Naive B cell (primary cell): ENCODE measurements at regions not wholly inside any gene's neighbourhood (a gene's known extent, or its start where the extent isn't known, plus 50 kb on each side); places are given as distances from the start of the nearest gene placed in this dataset.

ENCODE experiments used
- ATAC-seq, 2 donors: fragments of 150-1000 bp; cut with Tn5 transposase; 2 replicates each; pipeline ENCODE4 v1.10.0; 2021; ENCODE audit warnings: low read depth in 2 of 2, mild to moderate bottlenecking in 2 of 2, moderate library complexity in 2 of 2
- DNase-seq: peaks from one replicate; pipeline ENCODE4 v3.0.0; 2022
- H3K27ac Mint-ChIP-seq, 6 donors: one replicate each; pipeline ENCODE4 v1.8.0; 2020 to 2022; ENCODE audit warnings: mild to moderate bottlenecking in 6 of 6, mixed read lengths in 6 of 6, moderate library complexity in 5 of 6, inconsistent platforms in 2 of 6
- H3K27me3 Mint-ChIP-seq, 3 donors: one replicate each; pipeline ENCODE4 v1.8.0; 2021 to 2022; ENCODE audit warnings: mixed read lengths in 3 of 3, mild to moderate bottlenecking in 1 of 3
- H3K36me3 Mint-ChIP-seq, 2 donors: one replicate each; pipeline ENCODE4 v1.8.0; 2020 to 2022; ENCODE audit warnings: mixed read lengths in 2 of 2, inconsistent platforms in 1 of 2, mild to moderate bottlenecking in 1 of 2
- H3K4me1 Mint-ChIP-seq, 3 donors: one replicate each; pipeline ENCODE4 v1.8.0; 2020 to 2022; ENCODE audit warnings: mixed read lengths in 3 of 3, inconsistent platforms in 1 of 3, mild to moderate bottlenecking in 1 of 3, moderate library complexity in 1 of 3
- H3K4me3 Mint-ChIP-seq, 8 donors: one replicate each; pipeline ENCODE4 v1.8.0; 2020 to 2022; ENCODE audit warnings: mild to moderate bottlenecking in 8 of 8, mixed read lengths in 8 of 8, moderate library complexity in 8 of 8, inconsistent platforms in 2 of 8
- H3K9me3 Mint-ChIP-seq, 7 donors: one replicate each; pipeline ENCODE4 v1.8.0; 2020 to 2022; ENCODE audit warnings: mixed read lengths in 7 of 7, mild to moderate bottlenecking in 5 of 7, inconsistent platforms in 2 of 7, moderate library complexity in 1 of 7

- H3K27me3 Mint-ChIP-seq, result no peaks in the 10 kb centered on the region
- no peak overlapping the region for H3K4me3 Mint-ChIP-seq
- peak overlapping the region in 2 of 6 donors; percentile 33 to 40 for H3K27ac Mint-ChIP-seq
- no peaks in the 10 kb centered on the region for H3K4me1 Mint-ChIP-seq
- no peaks in the 10 kb centered on the region for H3K36me3 Mint-ChIP-seq
- ATAC-seq, result no peak
- DNase-seq, result no peak
- H3K9me3 Mint-ChIP-seq, result peaks cover 0 to 1% (median 0%) of the 10 kb centered on the region in 7 donors
Measured at GRCh38 chr16:11460820-11461594, 115.7 kb downstream of the RMI2 start.

GRCh38 chr16:11461595-11461990 is 116.3 kb downstream of the RMI2 start:
- no peaks in the 10 kb centered on the region for H3K4me1 Mint-ChIP-seq
- H3K9me3 Mint-ChIP-seq, result no peaks in the 10 kb centered on the region
- H3K4me3 Mint-ChIP-seq, result no peak overlapping the region
- DNase-seq (no peak), ATAC-seq (no peak)
- no peaks in the 10 kb centered on the region for H3K27me3 Mint-ChIP-seq
- no peaks in the 10 kb centered on the region for H3K36me3 Mint-ChIP-seq
- H3K27ac Mint-ChIP-seq, result peak overlapping the region in 1 of 6 donors; percentile 40

- H3K36me3 Mint-ChIP-seq, result no peaks in the 10 kb centered on the region
- no peak overlapping the region for H3K4me3 Mint-ChIP-seq
- H3K27ac Mint-ChIP-seq, result no peak overlapping the region
- no peaks in the 10 kb centered on the region for H3K4me1 Mint-ChIP-seq
- no peak for DNase-seq
- no peak for ATAC-seq
- H3K27me3 Mint-ChIP-seq, result no peaks in the 10 kb centered on the region
- H3K9me3 Mint-ChIP-seq, result no peaks in the 10 kb centered on the region
Measured at GRCh38 chr16:11462036-11462435, 116.8 kb downstream of the RMI2 start.

DNA sequence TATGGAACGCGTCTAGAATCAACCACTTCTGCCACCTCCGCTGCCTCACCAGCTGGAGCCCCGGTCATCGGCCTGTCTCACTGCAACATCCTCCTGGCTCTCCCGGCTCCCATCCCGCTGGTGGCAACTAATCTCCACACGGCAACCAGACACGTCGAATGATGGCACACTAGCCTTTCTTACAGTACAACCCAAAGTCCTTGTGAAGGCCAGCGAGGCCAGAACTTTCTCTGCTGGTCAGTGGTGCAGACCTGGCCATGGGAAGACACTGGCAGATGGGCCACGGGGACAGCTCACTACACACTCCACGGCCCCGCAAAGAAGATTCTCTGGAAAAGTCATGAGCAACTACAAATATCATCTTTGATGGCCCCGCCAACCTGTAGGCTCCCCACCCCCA is 117.6 kb downstream of the RMI2 start:
- no peaks in the 10 kb centered on the region for H3K36me3 Mint-ChIP-seq
- H3K4me3 Mint-ChIP-seq, result no peak overlapping the region

DNA sequence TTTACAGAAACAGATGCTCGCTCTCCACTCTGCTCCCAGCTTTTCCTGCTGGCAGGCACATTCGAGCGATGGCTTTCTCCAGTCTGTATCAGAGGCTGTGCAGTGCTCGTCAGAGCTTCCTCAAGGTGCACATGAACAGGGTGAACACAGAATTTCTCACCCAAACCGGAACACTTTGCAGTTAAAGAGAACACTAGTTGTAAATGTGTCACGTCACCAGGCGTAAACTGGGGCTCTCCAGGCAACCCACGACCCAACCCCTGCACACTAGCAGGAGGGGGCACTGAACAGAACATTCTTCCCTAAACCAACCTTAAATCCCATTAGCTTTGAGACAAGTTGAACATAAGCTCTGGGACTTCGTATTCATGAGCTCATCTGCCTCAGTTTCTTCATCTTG is 119.0 kb downstream of the RMI2 start:
- no peaks in the 10 kb centered on the region for H3K4me1 Mint-ChIP-seq
- ATAC-seq, result no peak
- H3K27ac Mint-ChIP-seq, result no peak overlapping the region
- no peak for DNase-seq
- H3K36me3 Mint-ChIP-seq, result no peaks in the 10 kb centered on the region
- H3K9me3 Mint-ChIP-seq, result no peaks in the 10 kb centered on the region
- no peaks in the 10 kb centered on the region for H3K27me3 Mint-ChIP-seq
- H3K4me3 Mint-ChIP-seq, result no peak overlapping the region

More for the DNA sequence above, 117.6 kb downstream of the RMI2 start:
- H3K4me1 Mint-ChIP-seq, result no peaks in the 10 kb centered on the region
- no peak for ATAC-seq
- no peaks in the 10 kb centered on the region for H3K27me3 Mint-ChIP-seq
- no peaks in the 10 kb centered on the region for H3K9me3 Mint-ChIP-seq
- DNase-seq, result no peak
- peak overlapping the region in 2 of 6 donors; percentile 17 to 32 for H3K27ac Mint-ChIP-seq

GRCh38 chr16:11465675-11466074 is 120.4 kb downstream of the RMI2 start:
- Mint-ChIP-seq H3K9me3 (no peaks in the 10 kb centered on the region), H3K4me1 (no peaks in the 10 kb centered on the region), H3K36me3 (no peaks in the 10 kb centered on the region), H3K27ac (peak overlapping the region in 1 of 6 donors; percentile 65), H3K27me3 (no peaks in the 10 kb centered on the region), H3K4me3 (no peak overlapping the region)
- DNase-seq (no peak), ATAC-seq (no peak)

GRCh38 chr16:11470676-11471415 is 115.9 kb downstream of the LITAF start:
- no peak for DNase-seq
- Mint-ChIP-seq H3K36me3 (no peaks in the 10 kb centered on the region), H3K27ac (no peak overlapping the region), H3K9me3 (peaks cover 0 to 2% (median 0%) of the 10 kb centered on the region in 7 donors), H3K27me3 (no peaks in the 10 kb centered on the region), H3K4me1 (no peaks in the 10 kb centered on the region), H3K4me3 (no peak overlapping the region)
- no peak for ATAC-seq

- no peaks in the 10 kb centered on the region for H3K4me1 Mint-ChIP-seq
- H3K27me3 Mint-ChIP-seq, result no peaks in the 10 kb centered on the region
- ATAC-seq, result no peak
- H3K36me3 Mint-ChIP-seq, result no peaks in the 10 kb centered on the region
- H3K4me3 Mint-ChIP-seq, result no peak overlapping the region
- peaks cover 0 to 3% (median 0%) of the 10 kb centered on the region in 7 donors for H3K9me3 Mint-ChIP-seq
- H3K27ac Mint-ChIP-seq, result no peak overlapping the region
- no peak for DNase-seq
Measured at GRCh38 chr16:11471548-11471947, 115.2 kb downstream of the LITAF start.

DNA sequence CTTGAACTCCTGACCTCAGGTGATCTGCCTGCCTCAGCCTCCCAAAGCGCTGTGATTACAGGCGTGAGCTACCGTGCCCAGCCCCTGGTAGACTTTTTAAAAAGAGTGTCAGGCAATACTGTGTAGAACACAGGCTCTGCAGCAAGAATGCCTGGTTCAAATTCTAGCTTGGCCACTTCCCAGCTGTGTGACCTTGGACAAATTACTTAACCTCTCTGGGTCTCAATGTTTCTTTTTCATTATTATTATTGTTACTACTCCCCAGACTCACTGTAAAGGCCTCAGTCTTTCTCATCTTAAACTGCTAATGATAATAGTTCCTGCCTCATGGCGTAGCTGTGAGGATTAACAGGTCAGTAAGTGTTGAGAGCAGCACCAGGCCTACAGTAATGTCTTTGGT is 114.3 kb downstream of the LITAF start:
- no peaks in the 10 kb centered on the region for H3K36me3 Mint-ChIP-seq
- ATAC-seq, result no peak

GRCh38 chr16:11472851-11473250 is 113.9 kb downstream of the LITAF start:
- no peak overlapping the region for H3K27ac Mint-ChIP-seq
- no peak overlapping the region for H3K4me3 Mint-ChIP-seq
- ATAC-seq (no peak), DNase-seq (no peak)
- no peaks in the 10 kb centered on the region for H3K4me1 Mint-ChIP-seq
- no peaks in the 10 kb centered on the region for H3K36me3 Mint-ChIP-seq
- H3K9me3 Mint-ChIP-seq, result peaks cover 0 to 3% (median 0%) of the 10 kb centered on the region in 7 donors
- no peaks in the 10 kb centered on the region for H3K27me3 Mint-ChIP-seq

More for the DNA sequence above, 114.3 kb downstream of the LITAF start:
- H3K9me3 Mint-ChIP-seq, result peaks cover 0 to 3% (median 0%) of the 10 kb centered on the region in 7 donors
- no peak overlapping the region for H3K4me3 Mint-ChIP-seq
- no peak overlapping the region for H3K27ac Mint-ChIP-seq
- no peaks in the 10 kb centered on the region for H3K4me1 Mint-ChIP-seq
- no peaks in the 10 kb centered on the region for H3K27me3 Mint-ChIP-seq
- DNase-seq, result no peak

- no peaks in the 10 kb centered on the region for H3K36me3 Mint-ChIP-seq
- no peaks in the 10 kb centered on the region for H3K4me1 Mint-ChIP-seq
- no peak overlapping the region for H3K4me3 Mint-ChIP-seq
- DNase-seq (no peak), ATAC-seq (no peak)
- no peak overlapping the region for H3K27ac Mint-ChIP-seq
- no peaks in the 10 kb centered on the region for H3K27me3 Mint-ChIP-seq
- H3K9me3 Mint-ChIP-seq, result peaks cover 0 to 3% (median 0%) of the 10 kb centered on the region in 7 donors
Measured at GRCh38 chr16:11473728-11474127, 113.0 kb downstream of the LITAF start.

DNA sequence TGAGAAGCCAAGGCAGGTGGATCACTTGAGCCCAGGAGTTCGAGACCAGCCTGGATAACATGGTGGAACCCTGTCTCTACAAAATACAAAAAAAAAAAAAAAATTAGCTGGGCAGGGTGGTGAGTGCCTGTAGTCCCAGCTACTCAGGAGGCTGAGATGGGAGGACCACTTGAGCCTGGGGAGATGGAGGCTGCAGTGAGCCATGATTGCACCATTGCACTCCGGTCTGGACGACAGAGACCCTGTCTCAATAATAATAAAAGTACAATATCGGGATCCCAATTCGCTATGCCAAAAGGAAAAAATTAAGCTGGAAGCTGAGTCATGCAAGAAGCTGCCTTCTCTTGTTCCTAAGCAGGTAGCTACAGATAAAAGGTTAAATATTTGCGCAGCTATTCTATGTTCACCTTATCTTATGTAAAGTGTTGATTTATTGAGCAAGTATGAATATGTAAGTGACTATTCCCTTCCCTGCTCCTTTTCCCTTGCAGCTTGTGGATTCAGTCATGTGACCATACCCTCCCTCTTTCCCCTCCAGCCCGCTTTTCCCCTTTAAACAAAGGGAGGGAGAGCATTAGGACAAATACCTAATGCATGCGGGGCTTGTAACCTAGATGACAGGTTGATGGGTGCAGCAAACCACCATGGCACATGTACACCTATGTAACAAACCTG is 112.0 kb downstream of the LITAF start:
- no peak overlapping the region for H3K4me3 Mint-ChIP-seq
- peaks cover 0 to 2% of the 10 kb centered on the region in 2 donors for H3K36me3 Mint-ChIP-seq
- peaks cover 0 to 5% (median 0%) of the 10 kb centered on the region in 7 donors for H3K9me3 Mint-ChIP-seq
- no peaks in the 10 kb centered on the region for H3K4me1 Mint-ChIP-seq
- H3K27ac Mint-ChIP-seq, result no peak overlapping the region
- H3K27me3 Mint-ChIP-seq, result no peaks in the 10 kb centered on the region
- ATAC-seq (no peak), DNase-seq (no peak)

- Mint-ChIP-seq H3K27ac (peak overlapping the region in 1 of 6 donors; percentile 68), H3K4me1 (no peaks in the 10 kb centered on the region), H3K9me3 (peaks cover 0 to 14% (median 9%) of the 10 kb centered on the region in 7 donors), H3K4me3 (no peak overlapping the region), H3K36me3 (peaks cover 8 to 15% of the 10 kb centered on the region in 2 donors), H3K27me3 (no peaks in the 10 kb centered on the region)
- DNase-seq, result no peak
- no peak for ATAC-seq
Measured at GRCh38 chr16:11475896-11476630, 110.7 kb downstream of the LITAF start.
